Left lobe of liver (tissue), 2 donors: ENCODE measurements at regions not wholly inside any gene's neighbourhood (a gene's known extent, or its start where the extent isn't known, plus 50 kb on each side); places are given as distances from the start of the nearest gene placed in this dataset.
A peak's percentile ranks its signal among the peaks of the same experiment; 100 is the strongest.
"Not testable (repeated sequence)": the region's sequence is repeated elsewhere in the genome, so short reads cannot be mapped to it uniquely, and the experiment has no call there.

Source experiments
- ATAC-seq: fragments of 200-7000 bp; cut with Tn5 transposase; one replicate; pipeline ENCODE4 v1.9.1; 2020; ENCODE audit warnings: mild to moderate bottlenecking, moderate library complexity
- DNase-seq: peaks from one replicate; pipeline ENCODE4 v3.0.0-alpha.2; 2020; ENCODE audit warnings: low spot score
- donor health status: DM: no; HTN: no; CAD: no; lungs with moderate emphysema.
- donor health status: DM: no; HTN: yes; CAD: no.

DNA sequence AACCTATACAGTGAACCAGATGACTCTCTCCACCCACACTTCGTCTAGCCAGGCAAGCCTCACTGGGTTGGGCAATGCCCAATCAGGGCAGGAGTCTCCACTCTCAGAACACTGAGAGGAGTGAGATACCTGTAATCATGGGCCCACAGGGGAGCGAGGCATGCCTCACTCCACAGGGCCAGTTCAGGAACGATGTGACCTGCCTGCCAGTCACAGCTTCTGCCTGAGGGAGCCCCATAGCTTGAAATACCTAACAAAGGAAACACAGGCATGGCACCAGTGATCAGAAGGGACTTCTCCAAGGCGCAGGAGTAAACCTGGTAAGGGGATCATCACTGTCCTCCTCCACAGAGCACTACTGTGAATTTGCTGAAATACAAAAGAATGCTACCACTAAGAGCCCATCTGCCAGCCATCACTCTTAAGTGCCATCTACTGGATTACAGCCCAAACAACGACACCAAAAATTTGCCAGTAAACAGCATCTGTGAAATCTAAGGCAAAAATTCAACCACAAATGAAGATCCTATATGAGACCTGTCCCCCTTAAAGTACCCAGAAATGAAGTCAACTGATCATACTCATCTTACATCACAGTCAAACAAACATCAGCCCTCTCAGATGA is 689.9 kb upstream of the SEMA6D start:
- DNase-seq (no peak), ATAC-seq (no peak)

GRCh38 chr15:47035475-47036406 is 681.6 kb upstream of the SEMA6D start:
- no peak for ATAC-seq
- no peak for DNase-seq

DNA sequence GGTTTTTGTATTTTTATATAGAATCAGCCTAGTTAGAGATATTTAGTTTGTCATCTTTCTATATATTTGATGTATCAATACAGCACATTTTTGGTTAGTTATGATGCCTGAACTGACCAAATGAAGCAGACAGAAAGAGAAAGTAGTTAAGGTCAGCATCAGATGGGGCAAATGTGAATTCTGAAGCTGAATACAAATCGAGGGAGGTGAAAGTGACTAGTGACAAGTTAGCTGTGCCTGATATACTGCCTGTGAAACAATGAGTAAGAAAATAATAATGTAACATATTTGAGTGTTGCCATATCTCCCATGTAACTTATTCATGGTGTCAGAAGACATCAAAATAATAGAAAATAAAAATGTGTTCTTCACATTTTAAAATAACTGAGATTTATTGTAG is 680.3 kb upstream of the SEMA6D start:
- DNase-seq (no peak), ATAC-seq (no peak)

GRCh38 chr15:47039225-47039624 is 678.1 kb upstream of the SEMA6D start:
- DNase-seq (no peak), ATAC-seq (no peak)

DNA sequence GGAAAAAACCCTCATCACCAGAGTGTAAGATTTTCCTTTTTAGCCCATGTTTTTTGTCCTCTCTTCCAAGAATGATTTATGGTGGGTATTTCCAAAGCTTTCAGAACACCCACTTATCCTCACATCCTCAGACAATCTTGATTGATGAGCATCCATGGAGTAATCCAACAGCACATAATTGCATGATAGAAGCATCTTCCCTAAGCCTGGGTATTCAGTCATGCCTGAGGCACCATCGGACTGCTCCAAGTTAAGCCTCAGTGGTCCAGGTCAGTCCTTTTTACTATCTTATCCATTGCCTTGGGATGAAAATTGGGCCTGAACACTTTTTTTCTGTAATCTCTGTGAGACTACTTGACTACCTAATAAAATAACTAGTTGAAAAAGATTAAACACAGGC is 676.0 kb upstream of the SEMA6D start:
- ATAC-seq = no peak
- DNase-seq = no peak

DNA sequence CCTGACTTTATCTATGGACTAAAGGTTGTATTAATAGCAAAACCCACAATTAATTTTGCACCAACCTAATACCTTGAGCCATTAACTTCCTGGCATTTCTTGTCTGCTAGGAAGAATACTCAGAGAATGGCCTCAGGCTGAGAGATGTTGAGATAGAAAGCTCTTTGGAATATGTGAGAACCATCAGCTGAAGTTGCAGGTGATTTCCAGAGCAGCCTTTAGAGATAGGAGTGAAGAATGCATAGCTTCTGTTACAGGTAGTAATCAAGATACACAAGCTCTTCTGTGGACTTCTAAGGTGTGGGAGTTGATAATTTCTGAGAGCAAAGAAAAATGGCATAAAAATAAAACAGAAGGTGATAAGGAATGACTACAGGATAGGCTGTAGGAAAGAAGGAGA is 669.3 kb upstream of the SEMA6D start:
- DNase-seq, ATAC-seq: not testable (repeated sequence)

DNA sequence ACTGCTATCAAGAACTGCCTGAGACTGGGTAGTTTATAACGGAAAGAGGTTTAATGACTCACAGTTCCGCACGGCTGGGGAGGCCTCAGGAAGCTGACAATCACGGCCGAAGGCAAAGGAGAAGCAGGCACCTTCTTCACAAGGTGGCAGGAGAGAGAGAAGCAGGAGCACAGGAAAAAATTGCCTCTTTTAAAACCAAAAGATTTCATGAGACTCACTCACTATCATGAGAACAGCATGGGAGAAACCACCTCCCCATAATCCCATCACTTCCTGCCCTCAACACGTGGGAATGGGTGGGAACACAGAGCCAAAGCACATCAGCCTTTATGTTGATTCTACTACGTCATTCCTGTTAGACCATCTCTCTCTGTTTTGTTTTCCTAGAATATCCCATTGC is 650.9 kb upstream of the SEMA6D start:
- ATAC-seq (no peak), DNase-seq (no peak)

DNA sequence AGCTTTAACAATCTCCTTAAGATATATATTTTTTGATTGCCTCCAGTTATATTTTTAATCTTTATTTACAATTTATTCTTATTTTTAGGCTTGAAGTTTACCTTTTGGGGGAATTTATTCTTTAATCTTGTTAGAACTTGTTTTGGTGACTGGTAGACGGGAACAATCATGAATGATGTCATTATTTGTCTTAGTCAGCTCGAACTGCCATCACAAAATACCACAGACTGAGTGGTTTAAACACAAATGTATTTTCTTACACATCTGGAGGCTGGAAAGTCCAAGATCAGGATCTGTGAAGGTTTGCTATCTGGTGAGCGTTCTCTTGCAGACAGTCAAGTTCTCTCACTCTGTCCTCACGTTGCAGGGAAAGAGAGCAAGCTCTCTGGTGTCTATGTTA is 639.5 kb upstream of the SEMA6D start:
- ATAC-seq, DNase-seq: not testable (repeated sequence)

- no peak for DNase-seq
These were observed 621.5 kb upstream of the SEMA6D start for GRCh38 chr15:47095833-47096232.

DNA sequence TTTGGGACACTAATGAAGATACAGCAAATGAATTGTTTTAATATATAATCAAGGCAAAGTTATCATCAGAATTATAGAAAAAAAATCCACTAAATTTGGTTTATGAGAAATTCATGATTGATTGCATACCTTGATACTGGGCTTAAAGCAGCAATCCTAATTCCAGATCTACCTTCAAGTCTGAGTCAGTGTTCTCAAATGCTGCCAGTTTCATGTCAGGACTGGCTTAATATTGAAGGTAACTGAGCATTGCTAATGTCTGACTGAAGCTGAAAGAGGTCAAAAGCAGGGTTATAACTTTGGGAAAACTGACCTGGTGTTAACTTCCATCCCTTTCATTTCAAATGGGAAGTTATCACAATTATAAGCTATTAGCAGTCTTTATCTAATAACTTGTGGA is 618.8 kb upstream of the SEMA6D start:
- not testable (repeated sequence) for DNase-seq, ATAC-seq

More at GRCh38 chr15:47095833-47096232, 621.5 kb upstream of the SEMA6D start:
- ATAC-seq = no peak

DNA sequence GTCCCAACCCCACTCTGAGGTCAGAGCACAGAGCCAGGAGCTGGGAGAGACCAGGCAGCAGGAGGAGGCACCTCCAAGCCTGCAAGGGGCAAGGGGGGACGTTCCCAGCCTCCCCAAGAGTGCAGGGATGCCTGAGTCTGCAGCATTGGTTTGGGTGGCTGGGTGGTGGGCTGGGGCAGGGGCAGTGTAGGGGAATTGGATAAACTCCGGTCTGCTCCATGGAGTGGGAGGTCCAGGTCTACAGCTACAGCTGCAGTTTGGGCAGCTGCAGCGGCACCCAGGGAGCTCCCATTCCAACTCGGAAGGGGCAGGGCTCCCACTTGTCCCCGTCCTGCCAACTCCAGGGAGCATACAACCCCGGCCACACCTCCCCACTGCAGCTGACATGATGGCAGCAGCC is 617.5 kb upstream of the SEMA6D start:
- ATAC-seq, DNase-seq: not testable (repeated sequence)

- ATAC-seq = not testable (repeated sequence)
These were observed 608.5 kb upstream of the SEMA6D start for GRCh38 chr15:47108800-47109199.

DNA sequence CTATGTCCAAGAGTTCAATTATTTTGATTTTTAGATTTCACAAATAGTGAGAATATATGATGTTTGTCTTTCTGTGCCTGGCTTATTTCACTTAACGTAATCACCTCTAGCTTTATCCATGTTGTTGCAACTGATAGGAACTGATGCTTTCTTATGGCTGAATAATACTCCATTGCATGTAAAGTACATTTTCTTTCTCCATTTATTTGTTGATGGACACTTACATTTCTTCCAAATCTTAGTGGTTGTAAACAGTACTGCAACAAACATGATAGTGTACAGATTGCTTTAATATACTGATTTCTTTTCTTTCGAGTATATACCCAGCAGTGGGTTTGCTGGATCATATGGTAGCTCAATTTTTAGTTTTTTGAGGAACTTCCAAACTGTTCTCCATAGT is 600.6 kb upstream of the SEMA6D start:
- ATAC-seq = no peak
- DNase-seq = no peak

More at GRCh38 chr15:47108800-47109199, 608.5 kb upstream of the SEMA6D start:
- DNase-seq = not testable (repeated sequence)

- no peak for DNase-seq
- no peak for ATAC-seq
These were observed 598.0 kb upstream of the SEMA6D start for GRCh38 chr15:47119349-47119748.

DNA sequence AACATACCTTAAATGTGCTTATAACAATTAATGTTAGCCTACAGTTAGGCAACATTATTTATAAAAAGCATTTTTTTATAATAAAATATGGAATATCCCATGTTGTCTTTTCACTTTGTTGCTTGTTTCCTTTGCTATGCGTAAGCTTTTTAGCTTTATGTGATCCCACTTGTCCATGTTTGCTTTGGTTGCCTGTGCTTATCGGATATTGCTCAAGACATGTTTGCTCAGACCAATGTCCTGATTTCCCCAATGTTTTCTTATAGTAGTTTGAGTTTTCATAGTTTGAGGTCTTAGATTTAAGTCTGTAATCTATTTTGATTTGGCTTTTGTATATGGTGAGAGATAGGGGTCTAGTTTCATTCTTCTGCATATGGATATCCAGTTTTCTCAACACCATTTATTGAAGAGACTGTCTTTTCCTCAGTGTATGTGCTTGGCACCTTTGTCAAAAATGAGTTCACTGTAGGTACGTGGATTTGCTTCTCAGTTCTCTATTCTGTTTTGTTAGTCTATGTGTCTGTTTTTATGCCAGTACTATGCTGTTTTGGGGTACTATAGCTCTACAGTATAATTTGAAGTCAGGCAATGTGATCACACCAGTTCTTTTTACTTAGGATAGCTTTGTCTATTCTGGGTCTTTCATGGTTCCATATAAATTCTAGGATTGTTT is 592.7 kb upstream of the SEMA6D start:
- ATAC-seq = peak; percentile 94
- peak; percentile 49 for DNase-seq

GRCh38 chr15:47129033-47129432 is 588.3 kb upstream of the SEMA6D start:
- DNase-seq (no peak), ATAC-seq (peak; percentile 64)

GRCh38 chr15:47131450-47131849 is 585.9 kb upstream of the SEMA6D start:
- not testable (repeated sequence) for ATAC-seq, DNase-seq

- ATAC-seq = no peak
These were observed 582.0 kb upstream of the SEMA6D start for GRCh38 chr15:47135267-47135666.

DNA sequence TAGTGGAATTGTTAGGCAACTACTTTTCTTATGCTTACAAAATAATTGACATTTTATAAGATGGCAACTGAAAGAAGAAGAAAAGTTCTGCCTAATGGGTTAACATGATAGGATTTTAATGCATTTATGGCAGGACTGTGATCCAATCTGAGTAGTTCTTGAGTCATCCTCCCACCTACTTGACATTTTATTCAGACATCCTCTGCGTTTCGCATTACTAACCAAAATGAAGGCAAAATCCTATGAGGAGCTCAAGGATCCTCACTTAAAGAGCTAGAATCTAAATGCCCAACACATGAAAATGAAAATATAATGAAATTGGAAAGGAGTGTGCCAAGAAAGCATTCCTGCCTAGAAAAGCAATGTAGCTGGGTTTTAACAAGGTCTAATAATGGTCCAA is 581.1 kb upstream of the SEMA6D start:
- DNase-seq (no peak), ATAC-seq (no peak)

More at GRCh38 chr15:47135267-47135666, 582.0 kb upstream of the SEMA6D start:
- DNase-seq = no peak

GRCh38 chr15:47139965-47140364 is 577.3 kb upstream of the SEMA6D start:
- ATAC-seq = no peak

GRCh38 chr15:47157827-47158226 is 559.5 kb upstream of the SEMA6D start:
- ATAC-seq = peak; percentile 41

More at GRCh38 chr15:47139965-47140364, 577.3 kb upstream of the SEMA6D start:
- DNase-seq = no peak

More at GRCh38 chr15:47157827-47158226, 559.5 kb upstream of the SEMA6D start:
- no peak for DNase-seq
